HepG2 (cell line): ENCODE measurements at regions not wholly inside any gene's neighbourhood (a gene's known extent, or its start where the extent isn't known, plus 50 kb on each side); places are given as distances from the start of the nearest gene placed in this dataset.

ENCODE experiments used
- ATAC-seq: fragments of 200-7000 bp; cut with Tn5 transposase; 3 replicates; pipeline ENCODE4 v1.9.1; 2020; ENCODE audit warnings: mild to moderate bottlenecking, moderate library complexity
- BruUV-seq: library from RNA; stranded (reverse); fragments of 400-500 nt; replicated peaks from 2 replicates; lab custom pipeline; 2021; lab: Mats Ljungman, UMichigan
- CTCF ChIA-PET: fragments of 300-600 bp; formaldehyde crosslinking; extraction: SDS; loops from one replicate; lab custom pipeline; 2021; ENCODE audit warnings: low total read pairs, inconsistent platforms, low intra/inter-chr PET ratio; lab: Yijun Ruan, JAX
- POLR2A ChIA-PET: fragments of 350-600 bp; sonication (Branson Sonifier 250); formaldehyde crosslinking; loops from one replicate; lab custom pipeline; 2020; ENCODE audit warnings: antibody characterized with exemption, inconsistent platforms; lab: Yijun Ruan, JAX
- DNase-seq: peaks from one replicate; pipeline ENCODE4 v3.0.0-alpha.2; 2015; ENCODE audit warnings: low spot score
- FAIRE-seq: peaks from 3 replicates; lab custom pipeline; 2011; peaks lifted over from hg19 to GRCh38; lab: Jason Lieb, UNC
- H2AFZ ChIP-seq: one replicate; pipeline ENCODE4 v1.6.1; 2011; ENCODE audit warnings: low read length, inconsistent platforms
- H3K27ac ChIP-seq: fragments of 300-600 bp; 3 replicates; pipeline ENCODE4 v1.8.0; 2011; ENCODE audit warnings: mixed run types, mild to moderate bottlenecking, mixed read lengths, low read length, inconsistent platforms; ENCODE audit not compliant: insufficient read depth; ENCODE audit errors: extremely low read length
- H3K27me3 ChIP-seq, 2 experiments: fragments of 200-600 bp in 1 of 2; 2 replicates in 1 of 2; 3 replicates in 1 of 2; pipeline versions ENCODE4 v1.6.0 to v1.8.0; 2011; ENCODE audit warnings: low read length in 2 of 2, mild to moderate bottlenecking in 2 of 2, moderate library complexity in 2 of 2, inconsistent platforms in 1 of 2; ENCODE audit not compliant: insufficient read depth in 2 of 2, control insufficient read depth in 1 of 2
- H3K36me3 ChIP-seq, 2 experiments: fragments of 200-600 bp in 1 of 2; replicated peaks in 1 of 2; 2 replicates in 1 of 2; 3 replicates in 1 of 2; pipeline versions ENCODE4 v1.5.1 to v1.8.0; 2011; ENCODE audit warnings: low read length in 2 of 2, inconsistent platforms in 1 of 2; ENCODE audit not compliant: insufficient read depth in 2 of 2, control insufficient read depth in 1 of 2
- H3K4me1 ChIP-seq: 2 replicates; pipeline ENCODE4 v1.5.1; 2012; ENCODE audit warnings: low read length, inconsistent platforms; ENCODE audit not compliant: insufficient read depth
- H3K4me2 ChIP-seq: 2 replicates; pipeline ENCODE4 v1.6.0; 2011; ENCODE audit warnings: low read depth, low read length, inconsistent platforms
- H3K4me3 ChIP-seq, 3 experiments: fragments of 200-600 bp in 1 of 3; sonication (generic), shearing (Covaris generic) in 1 of 3; replicated peaks in 1 of 3; 2 replicates each; pipeline ENCODE4 v1.5.1; 2011 to 2016; ENCODE audit warnings: low read length in 3 of 3, inconsistent platforms in 2 of 3, low read depth in 2 of 3, mild to moderate bottlenecking in 2 of 3, control low read depth in 1 of 3, mixed read lengths in 1 of 3; ENCODE audit not compliant: insufficient read depth in 1 of 3
- H3K79me2 ChIP-seq: one replicate; pipeline ENCODE4 v1.6.1; 2011; ENCODE audit warnings: low read length, inconsistent platforms; ENCODE audit not compliant: insufficient read depth
- H3K9ac ChIP-seq: 2 replicates; pipeline ENCODE4 v1.6.0; 2011; ENCODE audit warnings: mild to moderate bottlenecking, low read depth, low read length, inconsistent platforms; ENCODE audit not compliant: insufficient read depth
- H3K9me3 ChIP-seq: 2 replicates; pipeline ENCODE4 v1.5.1; 2012; ENCODE audit warnings: mild to moderate bottlenecking, low read length
- H4K20me1 ChIP-seq: 2 replicates; pipeline ENCODE4 v1.6.0; 2011; ENCODE audit warnings: inconsistent platforms, mild to moderate bottlenecking, low read length, moderate library complexity; ENCODE audit not compliant: insufficient read depth
- ATF3 ChIP-seq: sonication (generic); formaldehyde crosslinking; IDR thresholded peaks from 2 replicates; pipeline ENCODE4 v1.4.0; 2020; ENCODE audit warnings: missing genetic modification reagents
- ATF4 ChIP-seq, 2 experiments: fragments of 450-650 bp in 1 of 2; sonication (generic) in 1 of 2; formaldehyde crosslinking; IDR thresholded peaks; 2 replicates each; pipeline versions ENCODE4 v1.5.0 to v1.8.0; 2020 to 2022; ENCODE audit warnings: mild to moderate bottlenecking in 1 of 2, missing genetic modification reagents in 1 of 2
- BRCA1 ChIP-seq: sonication (generic); formaldehyde crosslinking; IDR thresholded peaks from 2 replicates; pipeline ENCODE4 v1.4.0; 2020; ENCODE audit warnings: missing genetic modification reagents
- HNRNPUL1 ChIP-seq: fragments of 200-400 bp; formaldehyde crosslinking; IDR thresholded peaks from 2 replicates; pipeline ENCODE4 v1.6.1; 2017; ENCODE audit warnings: low read depth, mild to moderate bottlenecking, low read length, moderate library complexity
- MAFF ChIP-seq: IDR thresholded peaks from 2 replicates; pipeline ENCODE4 v1.6.1; 2011; ENCODE audit warnings: low read depth, low read length, improper control_type of control experiment
- SMAD1 ChIP-seq: sonication (generic); formaldehyde crosslinking; IDR thresholded peaks from 2 replicates; pipeline ENCODE4 v1.4.0; 2020; ENCODE audit warnings: missing genetic modification reagents, low read depth, mild to moderate bottlenecking, borderline replicate concordance
- XRCC5 ChIP-seq: fragments of 200-400 bp; formaldehyde crosslinking; optimal IDR thresholded peaks from 2 replicates; pipeline ENCODE3; 2017; ENCODE audit warnings: mild to moderate bottlenecking, low read length
- ZFP37 ChIP-seq: sonication (generic); formaldehyde crosslinking; IDR thresholded peaks from 2 replicates; pipeline ENCODE4 v1.4.0; 2020; ENCODE audit warnings: missing genetic modification reagents, borderline replicate concordance
- ZNF180 ChIP-seq: sonication (generic); formaldehyde crosslinking; IDR thresholded peaks from 2 replicates; pipeline ENCODE4 v1.4.0; 2020; ENCODE audit warnings: low read depth, missing genetic modification reagents, borderline replicate concordance
- ZNF251 ChIP-seq: sonication (generic); formaldehyde crosslinking; IDR thresholded peaks from 2 replicates; pipeline ENCODE4 v1.9.0; 2021; ENCODE audit warnings: mild to moderate bottlenecking, missing genetic modification reagents
- ZNF496 ChIP-seq: sonication (generic); formaldehyde crosslinking; IDR thresholded peaks from 2 replicates; pipeline ENCODE4 v1.8.1; 2023; ENCODE audit warnings: mild to moderate bottlenecking, moderate library complexity, missing genetic modification reagents; ENCODE audit not compliant: insufficient replicate concordance
- ZNF557 ChIP-seq: sonication (generic); formaldehyde crosslinking; IDR thresholded peaks from 2 replicates; pipeline ENCODE4 v1.4.0; 2020; ENCODE audit warnings: missing genetic modification reagents
- ZNF674 ChIP-seq: sonication (generic); formaldehyde crosslinking; IDR thresholded peaks from 2 replicates; pipeline ENCODE4 v1.5.0; 2020; ENCODE audit warnings: low read depth, mild to moderate bottlenecking, missing genetic modification reagents
- ZNF772 ChIP-seq: sonication (generic); formaldehyde crosslinking; IDR thresholded peaks from 2 replicates; pipeline ENCODE4 v1.5.0; 2020; ENCODE audit warnings: mild to moderate bottlenecking, missing genetic modification reagents
- ZNF776 ChIP-seq: sonication (generic); formaldehyde crosslinking; IDR thresholded peaks from 2 replicates; pipeline ENCODE4 v1.4.0; 2020; ENCODE audit warnings: mild to moderate bottlenecking, missing genetic modification reagents
- WGBS: methylation state at CpG from one replicate; pipeline ENCODE4 v1.1.6; 2017; ENCODE audit warnings: low lambda C conversion rate; 5-methylcytosine and 5-hydroxymethylcytosine counted together
- in situ Hi-C: cut with HindIII; loops from 2 replicates; pipeline ENCODE4 v1.10.0; 2017; ENCODE audit warnings: low pct_unique_long_range_greater_than_20kb; ENCODE audit not compliant: extremely low pct_ligation_motif_present
- intact Hi-C: fragments of 100-400 bp; cut with micrococcal nuclease; formaldehyde crosslinking; loops from one replicate; pipeline ENCODE4 v1.10.0; 2022; ENCODE audit not compliant: unreplicated experiment
- TF ChIP-seq, protein P1 (sequence below): sonication (generic); formaldehyde crosslinking; conservative IDR thresholded peaks from 2 replicates; pipeline ENCODE4 v1.4.0; 2020; ENCODE audit warnings: missing genetic modification reagents

DNA sequence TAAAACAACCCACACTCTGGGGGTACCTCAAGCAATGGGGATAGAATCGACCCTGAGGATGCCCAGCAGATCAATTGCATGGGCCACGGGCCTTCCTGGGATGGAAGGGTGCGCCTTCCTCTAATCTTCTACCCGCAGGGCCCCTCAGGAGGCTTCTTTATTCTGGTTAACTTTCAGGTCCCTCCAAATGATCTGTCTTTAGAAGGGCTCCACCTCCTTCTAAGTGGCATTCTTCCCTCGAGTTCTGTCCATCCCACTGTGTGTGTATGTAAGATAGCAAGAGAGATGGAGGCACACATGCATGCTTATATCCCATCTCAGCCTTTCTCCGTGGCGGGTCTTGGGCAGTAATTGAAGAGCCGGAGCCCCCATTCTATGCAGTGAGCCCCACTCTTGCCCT lies 125.7 kb downstream of the MRM1 start:
- Histone ChIP-seq H3K4me2 (no peak overlapping the region), H3K4me1 (peaks cover 6% of the 10 kb centered on the region), H3K36me3 (no peaks in the 10 kb centered on the region), H3K9me3 (no peaks in the 10 kb centered on the region), H3K27me3 (peaks cover 9 to 57% of the 10 kb centered on the region in 2 experiments), H3K79me2 (no peaks in the 10 kb centered on the region), H3K9ac (no peak overlapping the region), H3K27ac (no peak overlapping the region), H2AFZ (no peak overlapping the region), H3K4me3 (no peak overlapping the region), H4K20me1 (0 out of 2 replicates have a peak, but pooled peaks cover 2% of the 10 kb centered on the region)
- CTCF ChIA-PET: interaction anchor here (0.6 kb wide), 1 partner anchor 29 kb away, joined by 3 read pairs; no protein-coding TSS in a partner anchor
- no peak for DNase-seq
- 37% methylated on average over 6 of the region's 8 CpGs for WGBS
- intact Hi-C loops: no loop called here
- in situ Hi-C loops: no loop called here
- BruUV-seq: no TSS peak
- no peak for FAIRE-seq
- ATAC-seq: no peak
- TF ChIP-seq ZNF674 (CRISPR knock-in tag) (no peak), ZNF251 (CRISPR knock-in tag) (no peak)
- POLR2A ChIA-PET: no interaction called here

DNA sequence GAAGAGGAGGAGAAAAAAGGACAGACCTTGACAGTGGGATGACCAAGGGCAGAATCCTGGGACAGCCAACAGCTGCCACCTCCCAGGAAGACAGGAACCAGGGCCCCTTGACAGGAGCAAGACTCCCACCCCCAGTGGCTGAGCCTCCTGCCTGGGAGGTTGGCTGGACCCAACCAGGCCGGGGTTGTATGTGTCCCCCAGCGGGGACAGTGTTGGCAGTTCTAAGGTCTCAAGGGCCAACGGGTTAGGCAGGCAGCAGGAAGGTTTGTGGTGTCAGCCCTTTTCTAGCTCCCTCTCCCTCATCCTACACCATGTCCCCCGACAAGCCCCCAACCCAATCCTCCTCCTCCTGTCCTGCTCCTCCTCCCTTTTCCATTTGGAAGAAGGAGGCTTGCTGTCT lies 126.2 kb downstream of the MRM1 start:
- peaks cover 8 to 57% of the 10 kb centered on the region in 2 experiments for H3K27me3 ChIP-seq
- FAIRE-seq: no peak

More for the DNA sequence above, 126.2 kb downstream of the MRM1 start:
- in situ Hi-C loops (no loop called here), intact Hi-C loops (no loop called here)
- Histone ChIP-seq H4K20me1 (0 out of 2 replicates have a peak, but pooled peaks cover 2% of the 10 kb centered on the region), H3K9ac (no peak overlapping the region), H3K4me2 (no peak overlapping the region), H3K4me1 (0 out of 2 replicates have a peak, but pooled peaks cover under 1% of the 10 kb centered on the region), H3K9me3 (no peaks in the 10 kb centered on the region), H3K36me3 (no peaks in the 10 kb centered on the region), H3K27ac (no peak overlapping the region), H3K4me3 (no peak overlapping the region), H2AFZ (no peak overlapping the region), H3K79me2 (no peaks in the 10 kb centered on the region)
- ATAC-seq: peak; percentile 35; the same call in 2 of the 3 replicates
- BruUV-seq: no TSS peak
- POLR2A ChIA-PET: no interaction called here
- CTCF ChIA-PET: no interaction called here
- WGBS: 0% methylated on average over 3 of the region's 4 CpGs
- no peak for TF ChIP-seq HNRNPUL1
- no peak for TF ChIP-seq XRCC5
- TF ChIP-seq ZNF772: no peak
- TF ChIP-seq BRCA1 (CRISPR knock-in tag): no peak
- no peak for TF ChIP-seq SMAD1
- no peak for TF ChIP-seq ATF3
- no peak for TF ChIP-seq ZNF557 (CRISPR knock-in tag)
- TF ChIP-seq ZNF776: no peak
- no peak for TF ChIP-seq ATF4 (CRISPR knock-in tag; IDR thresholded peaks at IDR 0.05)
- no peak for TF ChIP-seq ZNF180 (CRISPR knock-in tag)
- TF ChIP-seq MAFF: no peak
- TF ChIP-seq ZFP37 (CRISPR knock-in tag): no peak
- no peak for TF ChIP-seq ZNF496
- TF ChIP-seq, protein P1, sequence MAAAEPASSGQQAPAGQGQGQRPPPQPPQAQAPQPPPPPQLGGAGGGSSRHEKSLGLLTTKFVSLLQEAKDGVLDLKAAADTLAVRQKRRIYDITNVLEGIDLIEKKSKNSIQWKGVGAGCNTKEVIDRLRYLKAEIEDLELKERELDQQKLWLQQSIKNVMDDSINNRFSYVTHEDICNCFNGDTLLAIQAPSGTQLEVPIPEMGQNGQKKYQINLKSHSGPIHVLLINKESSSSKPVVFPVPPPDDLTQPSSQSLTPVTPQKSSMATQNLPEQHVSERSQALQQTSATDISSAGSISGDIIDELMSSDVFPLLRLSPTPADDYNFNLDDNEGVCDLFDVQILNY (CRISPR knock-in tag): no peak
- TF ChIP-seq, all 625 proteins: peak for 0
- no peak for DNase-seq
